Endothelial cell of umbilical vein (primary cell): ENCODE measurements at regions not wholly inside any gene's neighbourhood (a gene's known extent, or its start where the extent isn't known, plus 50 kb on each side); places are given as distances from the start of the nearest gene placed in this dataset.

ENCODE experiments used
- BruUV-seq: library from RNA; stranded (reverse); fragments of 400-500 nt; replicated peaks from 2 replicates; lab custom pipeline; 2021; lab: Mats Ljungman, UMichigan
- CTCF ChIA-PET: fragments of 300-600, 350-600 bp; sonication (Branson Sonifier 250); formaldehyde crosslinking; loops from one replicate; lab custom pipeline; 2021; ENCODE audit warnings: antibody characterized with exemption, inconsistent platforms; lab: Charles Lee
- POLR2A ChIA-PET: fragments of 300-600, 350-600 bp; sonication (Branson Sonifier 250); formaldehyde crosslinking; loops from one replicate; lab custom pipeline; 2021; ENCODE audit warnings: antibody characterized with exemption, inconsistent platforms; lab: Charles Lee
- DNase-seq: peaks from one replicate; pipeline ENCODE4 v3.0.0-alpha.2; 2011; ENCODE audit warnings: low read depth, low spot score
- FAIRE-seq: peaks from 2 replicates; lab custom pipeline; 2011; peaks lifted over from hg19 to GRCh38; lab: Jason Lieb, UNC
- H2AFZ ChIP-seq: 2 replicates; pipeline ENCODE4 v1.6.0; 2012; ENCODE audit warnings: low read depth, low read length, control low read depth, inconsistent platforms
- H3K27ac ChIP-seq: 2 replicates; pipeline ENCODE4 v1.5.1; 2011; ENCODE audit warnings: low read depth, mild to moderate bottlenecking, control low read depth, low read length, moderate library complexity; ENCODE audit not compliant: insufficient read depth
- H3K27me3 ChIP-seq, 2 experiments: 2 replicates each; pipeline versions ENCODE4 v1.6.0 to v1.6.1; 2011; ENCODE audit warnings: low read length in 2 of 2, mixed read lengths in 1 of 2; ENCODE audit not compliant: control insufficient read depth in 2 of 2, insufficient read depth in 2 of 2
- H3K36me3 ChIP-seq, 2 experiments: 2 replicates in 1 of 2; 3 replicates in 1 of 2; pipeline ENCODE4 v1.5.1; 2011; ENCODE audit warnings: low read length in 2 of 2, mild to moderate bottlenecking in 1 of 2, moderate library complexity in 1 of 2; ENCODE audit not compliant: control insufficient read depth in 2 of 2, insufficient read depth in 2 of 2; ENCODE audit errors: extremely low read depth in 1 of 2
- H3K4me1 ChIP-seq: 3 replicates; pipeline ENCODE4 v1.5.1; 2011; ENCODE audit warnings: mild to moderate bottlenecking, low read length; ENCODE audit not compliant: control insufficient read depth, insufficient read depth; ENCODE audit errors: extremely low read depth
- H3K4me2 ChIP-seq: 2 replicates; pipeline ENCODE4 v1.6.1; 2011; ENCODE audit warnings: low read length, control low read depth, mixed read lengths; ENCODE audit not compliant: insufficient read depth
- H3K4me3 ChIP-seq, 3 experiments: fragments of 200-600 bp in 1 of 3; sonication (generic), shearing (Covaris generic) in 1 of 3; replicated peaks in 1 of 3; 2 replicates each; pipeline ENCODE4 v1.5.1; 2011 to 2016; ENCODE audit warnings: control low read depth in 3 of 3, low read length in 3 of 3, mild to moderate bottlenecking in 2 of 3, inconsistent platforms in 1 of 3, low read depth in 1 of 3, moderate library complexity in 1 of 3; ENCODE audit not compliant: insufficient read depth in 1 of 3
- H3K79me2 ChIP-seq: 2 replicates; pipeline ENCODE4 v1.6.0; 2012; ENCODE audit warnings: low read length, inconsistent platforms; ENCODE audit not compliant: control insufficient read depth, insufficient read depth
- H3K9ac ChIP-seq: replicated peaks from 2 replicates; pipeline ENCODE3; 2011; ENCODE audit warnings: low read length, control low read depth; ENCODE audit not compliant: insufficient read depth; ENCODE audit errors: extremely low read depth
- H3K9me1 ChIP-seq: replicated peaks from 3 replicates; pipeline ENCODE4 v1.6.0; 2011; ENCODE audit warnings: mild to moderate bottlenecking, low read length; ENCODE audit not compliant: control insufficient read depth, insufficient read depth; ENCODE audit errors: extremely low read depth
- H3K9me3 ChIP-seq: replicated peaks from 2 replicates; pipeline ENCODE4 v1.5.1; 2012; ENCODE audit warnings: low read length, inconsistent platforms; ENCODE audit not compliant: control insufficient read depth, insufficient read depth
- H4K20me1 ChIP-seq: replicated peaks from 2 replicates; pipeline ENCODE3; 2011; ENCODE audit warnings: mild to moderate bottlenecking, low read length; ENCODE audit not compliant: control insufficient read depth, insufficient read depth; ENCODE audit errors: extremely low read depth
- EZH2 ChIP-seq: IDR thresholded peaks from 2 replicates; pipeline ENCODE4 v1.6.1; 2012; ENCODE audit warnings: borderline replicate concordance, low read depth, mild to moderate bottlenecking, moderate library complexity, low read length, inconsistent platforms; ENCODE audit not compliant: severe bottlenecking
- FOS ChIP-seq: IDR thresholded peaks from 2 replicates; pipeline ENCODE4 v1.6.1; 2011; ENCODE audit warnings: mild to moderate bottlenecking, low read length, moderate library complexity, borderline replicate concordance; ENCODE audit not compliant: insufficient read depth
- GATA2 ChIP-seq: IDR thresholded peaks from 2 replicates; pipeline ENCODE4 v1.7.0; 2011; ENCODE audit warnings: low read depth, mild to moderate bottlenecking, moderate library complexity, mixed read lengths, low read length; ENCODE audit not compliant: insufficient read length, insufficient read depth
- JUN ChIP-seq: IDR thresholded peaks from 2 replicates; pipeline ENCODE4 v1.6.1; 2011; ENCODE audit warnings: borderline replicate concordance, low read depth; ENCODE audit not compliant: insufficient read length, insufficient read depth
- MYC ChIP-seq: IDR thresholded peaks from one replicate; pipeline ENCODE4 v1.6.1; 2011; ENCODE audit warnings: mild to moderate bottlenecking, low read depth, low read length
- POLR2A ChIP-seq: IDR thresholded peaks from 2 replicates; pipeline ENCODE4 v1.6.1; 2012; ENCODE audit warnings: low read depth, mild to moderate bottlenecking, control low read depth, low read length
- POLR2AphosphoS5 ChIP-seq: IDR thresholded peaks from 2 replicates; pipeline ENCODE4 v1.6.1; 2012; ENCODE audit warnings: low read depth, mild to moderate bottlenecking, control low read depth, low read length, moderate library complexity; ENCODE audit not compliant: insufficient read depth
- dilution Hi-C: fragments of 300-500 bp; cut with MboI; formaldehyde crosslinking; loops from one replicate; pipeline ENCODE4 v1.15.0; 2019; ENCODE audit warnings: low sequenced_read_pairs; ENCODE audit not compliant: extremely low pct_ligation_motif_present
- intact Hi-C: fragments of 100-400 bp; cut with micrococcal nuclease; formaldehyde crosslinking; loops from one replicate; pipeline ENCODE4 v1.10.0; 2022
- TF ChIP-seq, protein P1 (sequence below): IDR thresholded peaks from 2 replicates; pipeline ENCODE4 v1.6.1; 2011; ENCODE audit not compliant: insufficient read depth, insufficient read length
- TF ChIP-seq, protein P2 (sequence below), 2 donors: IDR thresholded peaks; 1 replicate in 1 of 2; 2 replicates in 1 of 2; pipeline ENCODE4 v1.5.1; 2011; ENCODE audit warnings: low read length in 2 of 2, mild to moderate bottlenecking in 2 of 2, moderate library complexity in 2 of 2, control low read depth in 1 of 2, inconsistent platforms in 1 of 2, low read depth in 1 of 2; ENCODE audit not compliant: insufficient read depth in 1 of 2; ENCODE audit errors: extremely low read depth in 1 of 2

DNA sequence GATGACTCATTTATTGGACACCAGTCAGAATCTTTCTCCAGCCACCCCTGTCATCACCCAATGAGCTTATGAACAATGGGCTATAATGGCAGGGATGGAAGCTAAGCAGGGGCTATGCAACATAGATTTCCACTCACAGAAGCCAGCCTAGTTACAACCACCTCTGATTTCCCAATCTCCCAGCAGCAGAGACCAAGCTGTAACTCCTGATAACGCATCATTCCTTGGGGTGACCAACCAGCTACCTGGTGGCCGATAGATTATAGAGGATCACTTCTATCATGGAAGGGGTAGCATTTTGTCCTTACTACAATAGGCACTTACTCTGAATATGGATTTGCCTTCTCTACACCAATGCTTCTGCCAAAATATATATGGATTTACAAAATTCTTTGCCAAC lies 302.3 kb upstream of the ATXN7L3B start:
- intact Hi-C loops (no loop called here), dilution Hi-C loops (no loop called here)
- no TSS peak for BruUV-seq
- H3K4me3 ChIP-seq, result no peak overlapping the region
- no peak overlapping the region for H3K4me2 ChIP-seq
- no peaks in the 10 kb centered on the region for H3K9me1 ChIP-seq
- H2AFZ ChIP-seq, result no peak overlapping the region
- no peaks in the 10 kb centered on the region for H3K36me3 ChIP-seq
- CTCF ChIA-PET, result no interaction called here
- H3K9me3 ChIP-seq, result no peaks in the 10 kb centered on the region
- no peak overlapping the region for H3K9ac ChIP-seq
- no peak for DNase-seq
- H3K27ac ChIP-seq, result no peak overlapping the region
- FAIRE-seq, result no peak
- POLR2A ChIA-PET, result no interaction called here
- H4K20me1 ChIP-seq, result no peaks in the 10 kb centered on the region
- H3K79me2 ChIP-seq, result no peaks in the 10 kb centered on the region
- no peaks in the 10 kb centered on the region for H3K27me3 ChIP-seq
- H3K4me1 ChIP-seq, result no peaks in the 10 kb centered on the region
- TF ChIP-seq POLR2AphosphoS5, result no peak
- TF ChIP-seq GATA2, result no peak
- TF ChIP-seq, protein P1, sequence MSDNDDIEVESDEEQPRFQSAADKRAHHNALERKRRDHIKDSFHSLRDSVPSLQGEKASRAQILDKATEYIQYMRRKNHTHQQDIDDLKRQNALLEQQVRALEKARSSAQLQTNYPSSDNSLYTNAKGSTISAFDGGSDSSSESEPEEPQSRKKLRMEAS, result no peak
- TF ChIP-seq, protein P2, sequence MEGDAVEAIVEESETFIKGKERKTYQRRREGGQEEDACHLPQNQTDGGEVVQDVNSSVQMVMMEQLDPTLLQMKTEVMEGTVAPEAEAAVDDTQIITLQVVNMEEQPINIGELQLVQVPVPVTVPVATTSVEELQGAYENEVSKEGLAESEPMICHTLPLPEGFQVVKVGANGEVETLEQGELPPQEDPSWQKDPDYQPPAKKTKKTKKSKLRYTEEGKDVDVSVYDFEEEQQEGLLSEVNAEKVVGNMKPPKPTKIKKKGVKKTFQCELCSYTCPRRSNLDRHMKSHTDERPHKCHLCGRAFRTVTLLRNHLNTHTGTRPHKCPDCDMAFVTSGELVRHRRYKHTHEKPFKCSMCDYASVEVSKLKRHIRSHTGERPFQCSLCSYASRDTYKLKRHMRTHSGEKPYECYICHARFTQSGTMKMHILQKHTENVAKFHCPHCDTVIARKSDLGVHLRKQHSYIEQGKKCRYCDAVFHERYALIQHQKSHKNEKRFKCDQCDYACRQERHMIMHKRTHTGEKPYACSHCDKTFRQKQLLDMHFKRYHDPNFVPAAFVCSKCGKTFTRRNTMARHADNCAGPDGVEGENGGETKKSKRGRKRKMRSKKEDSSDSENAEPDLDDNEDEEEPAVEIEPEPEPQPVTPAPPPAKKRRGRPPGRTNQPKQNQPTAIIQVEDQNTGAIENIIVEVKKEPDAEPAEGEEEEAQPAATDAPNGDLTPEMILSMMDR (IDR thresholded peaks at IDR 0.05; ENCODE audit: extremely low read depth in 1 of 2, insufficient read depth in 1 of 2, low read depth in 1 of 2, low read length in 2 of 2), result no peak
- no peak for TF ChIP-seq EZH2
- no peak for TF ChIP-seq FOS
- no peak for TF ChIP-seq JUN
- TF ChIP-seq POLR2A, result no peak
- TF ChIP-seq MYC, result no peak
